T-helper 1 cell treated with Interleukin-12 subunit alpha and Interleukin-12 subunit beta and Interleukin-4 antibody, amounts not matched to agents 30 μg/mL and 1 μg/mL, for 36 hours (primary cell): ENCODE measurements at regions not wholly inside any gene's neighbourhood (a gene's known extent, or its start where the extent isn't known, plus 50 kb on each side); places are given as distances from the start of the nearest gene placed in this dataset.

Experiments used
- H3K27ac Mint-ChIP-seq: one replicate; pipeline ENCODE4 v1.8.0; 2021; ENCODE audit warnings: mild to moderate bottlenecking, mixed read lengths
- H3K27me3 Mint-ChIP-seq: one replicate; pipeline ENCODE4 v1.8.0; 2021; ENCODE audit warnings: low read depth, mixed read lengths
- H3K36me3 Mint-ChIP-seq: one replicate; pipeline ENCODE4 v1.8.0; 2021; ENCODE audit warnings: low read depth, mixed read lengths
- H3K4me1 Mint-ChIP-seq: one replicate; pipeline ENCODE4 v1.8.0; 2021; ENCODE audit warnings: low read depth, mixed read lengths
- H3K4me3 Mint-ChIP-seq: one replicate; pipeline ENCODE4 v1.8.0; 2021; ENCODE audit warnings: mild to moderate bottlenecking, moderate library complexity, mixed read lengths
- H3K9me3 Mint-ChIP-seq: one replicate; pipeline ENCODE4 v1.8.0; 2021; ENCODE audit warnings: mixed read lengths

- Mint-ChIP-seq H3K4me3 (no peak overlapping the region), H3K9me3 (no peaks in the 10 kb centered on the region), H3K36me3 (no peaks in the 10 kb centered on the region), H3K27ac (no peak overlapping the region), H3K4me1 (no peaks in the 10 kb centered on the region), H3K27me3 (no peaks in the 10 kb centered on the region)
Measured at GRCh38 chr5:89929834-89930233, 479.7 kb downstream of the CETN3 start.

- Mint-ChIP-seq H3K4me3 (no peak overlapping the region), H3K36me3 (no peaks in the 10 kb centered on the region), H3K27me3 (no peaks in the 10 kb centered on the region), H3K4me1 (no peaks in the 10 kb centered on the region), H3K27ac (no peak overlapping the region), H3K9me3 (no peaks in the 10 kb centered on the region)
Measured at GRCh38 chr5:89929173-89929572, 480.4 kb downstream of the CETN3 start.

GRCh38 chr5:89922161-89922560 is 487.4 kb downstream of the CETN3 start:
- Mint-ChIP-seq H3K27me3 (no peaks in the 10 kb centered on the region), H3K36me3 (no peaks in the 10 kb centered on the region), H3K9me3 (no peaks in the 10 kb centered on the region), H3K4me1 (no peaks in the 10 kb centered on the region), H3K27ac (no peak overlapping the region), H3K4me3 (no peak overlapping the region)

GRCh38 chr5:89917112-89917511 is 492.4 kb downstream of the CETN3 start:
- no peak overlapping the region for H3K4me3 Mint-ChIP-seq
- H3K4me1 Mint-ChIP-seq = no peaks in the 10 kb centered on the region
- H3K27ac Mint-ChIP-seq = no peak overlapping the region
- no peaks in the 10 kb centered on the region for H3K27me3 Mint-ChIP-seq
- H3K9me3 Mint-ChIP-seq = no peaks in the 10 kb centered on the region
- H3K36me3 Mint-ChIP-seq = no peaks in the 10 kb centered on the region

- Mint-ChIP-seq H3K27me3 (no peaks in the 10 kb centered on the region), H3K36me3 (no peaks in the 10 kb centered on the region), H3K27ac (no peak overlapping the region), H3K9me3 (no peaks in the 10 kb centered on the region), H3K4me3 (no peak overlapping the region), H3K4me1 (no peaks in the 10 kb centered on the region)
Measured at GRCh38 chr5:89916131-89916530, 493.4 kb downstream of the CETN3 start.

GRCh38 chr5:89908876-89909275 is 500.7 kb downstream of the CETN3 start:
- H3K27me3 Mint-ChIP-seq = no peaks in the 10 kb centered on the region
- no peak overlapping the region for H3K27ac Mint-ChIP-seq
- H3K36me3 Mint-ChIP-seq = no peaks in the 10 kb centered on the region
- H3K4me3 Mint-ChIP-seq = no peak overlapping the region
- H3K4me1 Mint-ChIP-seq = no peaks in the 10 kb centered on the region
- no peaks in the 10 kb centered on the region for H3K9me3 Mint-ChIP-seq

- Mint-ChIP-seq H3K27me3 (no peaks in the 10 kb centered on the region), H3K36me3 (no peaks in the 10 kb centered on the region), H3K4me3 (no peak overlapping the region), H3K27ac (no peak overlapping the region), H3K4me1 (no peaks in the 10 kb centered on the region), H3K9me3 (no peaks in the 10 kb centered on the region)
Measured at GRCh38 chr5:89904442-89904841, 505.1 kb downstream of the CETN3 start.

GRCh38 chr5:89901983-89902382 is 507.6 kb downstream of the CETN3 start:
- H3K4me3 Mint-ChIP-seq = no peak overlapping the region
- H3K9me3 Mint-ChIP-seq = no peaks in the 10 kb centered on the region
- H3K4me1 Mint-ChIP-seq = no peaks in the 10 kb centered on the region
- H3K27me3 Mint-ChIP-seq = no peaks in the 10 kb centered on the region
- no peak overlapping the region for H3K27ac Mint-ChIP-seq
- no peaks in the 10 kb centered on the region for H3K36me3 Mint-ChIP-seq

- no peak overlapping the region for H3K27ac Mint-ChIP-seq
- no peaks in the 10 kb centered on the region for H3K27me3 Mint-ChIP-seq
- no peaks in the 10 kb centered on the region for H3K36me3 Mint-ChIP-seq
- no peaks in the 10 kb centered on the region for H3K4me1 Mint-ChIP-seq
- H3K9me3 Mint-ChIP-seq = no peaks in the 10 kb centered on the region
- no peak overlapping the region for H3K4me3 Mint-ChIP-seq
Measured at GRCh38 chr5:89901346-89901745, 508.2 kb downstream of the CETN3 start.

GRCh38 chr5:89900346-89900745 is 509.2 kb downstream of the CETN3 start:
- Mint-ChIP-seq H3K27ac (no peak overlapping the region), H3K36me3 (no peaks in the 10 kb centered on the region), H3K4me1 (no peaks in the 10 kb centered on the region), H3K9me3 (no peaks in the 10 kb centered on the region), H3K27me3 (no peaks in the 10 kb centered on the region), H3K4me3 (no peak overlapping the region)

- H3K9me3 Mint-ChIP-seq = no peaks in the 10 kb centered on the region
- no peaks in the 10 kb centered on the region for H3K36me3 Mint-ChIP-seq
- H3K4me1 Mint-ChIP-seq = no peaks in the 10 kb centered on the region
Measured at GRCh38 chr5:89899559-89899958, 510.0 kb downstream of the CETN3 start.

GRCh38 chr5:89893546-89893945 is 516.0 kb downstream of the CETN3 start:
- Mint-ChIP-seq H3K4me3 (no peak overlapping the region), H3K4me1 (no peaks in the 10 kb centered on the region), H3K9me3 (peaks cover 17% of the 10 kb centered on the region), H3K27ac (no peak overlapping the region), H3K36me3 (no peaks in the 10 kb centered on the region), H3K27me3 (no peaks in the 10 kb centered on the region)

More at GRCh38 chr5:89899559-89899958, 510.0 kb downstream of the CETN3 start:
- Mint-ChIP-seq H3K27me3 (no peaks in the 10 kb centered on the region), H3K27ac (no peak overlapping the region), H3K4me3 (no peak overlapping the region)

GRCh38 chr5:89885670-89886069 is 523.9 kb downstream of the CETN3 start:
- H3K4me1 Mint-ChIP-seq = no peaks in the 10 kb centered on the region
- H3K36me3 Mint-ChIP-seq = no peaks in the 10 kb centered on the region
- no peak overlapping the region for H3K4me3 Mint-ChIP-seq
- no peak overlapping the region for H3K27ac Mint-ChIP-seq
- H3K9me3 Mint-ChIP-seq = no peaks in the 10 kb centered on the region
- no peaks in the 10 kb centered on the region for H3K27me3 Mint-ChIP-seq

- no peaks in the 10 kb centered on the region for H3K36me3 Mint-ChIP-seq
- no peak overlapping the region for H3K27ac Mint-ChIP-seq
- no peaks in the 10 kb centered on the region for H3K27me3 Mint-ChIP-seq
- no peaks in the 10 kb centered on the region for H3K9me3 Mint-ChIP-seq
- H3K4me3 Mint-ChIP-seq = no peak overlapping the region
- no peaks in the 10 kb centered on the region for H3K4me1 Mint-ChIP-seq
Measured at GRCh38 chr5:89883967-89884366, 525.6 kb downstream of the CETN3 start.

GRCh38 chr5:89878140-89879132 is 531.1 kb downstream of the CETN3 start:
- Mint-ChIP-seq H3K36me3 (no peaks in the 10 kb centered on the region), H3K27me3 (no peaks in the 10 kb centered on the region), H3K27ac (no peak overlapping the region), H3K4me1 (no peaks in the 10 kb centered on the region), H3K4me3 (no peak overlapping the region), H3K9me3 (no peaks in the 10 kb centered on the region)
